Left lung (tissue), 4 donors: ENCODE measurements at regions not wholly inside any gene's neighbourhood (a gene's known extent, or its start where the extent isn't known, plus 50 kb on each side); places are given as distances from the start of the nearest gene placed in this dataset.

Experiments
- ATAC-seq: fragments of 200-7000 bp; cut with Tn5 transposase; one replicate; pipeline ENCODE4 v1.9.1; 2020; ENCODE audit warnings: moderate library complexity
- DNase-seq, 4 donors: peaks; one replicate each; pipeline ENCODE4 v3.0.0-alpha.2; 2013 to 2020
- H3K27ac ChIP-seq, 2 donors: fragments of 200-600 bp; sonication (generic) in 1 of 2; one replicate each; pipeline versions ENCODE4 v1.5.0 to v1.8.0; 2020 to 2021
- H3K27me3 ChIP-seq, 2 donors: fragments of 200-600 bp; sonication (generic) in 1 of 2; one replicate each; pipeline versions ENCODE4 v1.5.0 to v1.8.0; 2020 to 2021
- H3K36me3 ChIP-seq, 2 donors: fragments of 200-600 bp; sonication (generic) in 1 of 2; one replicate each; pipeline versions ENCODE4 v1.5.0 to v1.8.0; 2020 to 2021
- H3K4me1 ChIP-seq, 2 donors: fragments of 200-600 bp; one replicate each; pipeline ENCODE4 v1.8.0; 2021
- H3K4me3 ChIP-seq, 2 donors: fragments of 200-600 bp; sonication (generic) in 1 of 2; one replicate each; pipeline versions ENCODE4 v1.5.0 to v1.8.0; 2020 to 2021; ENCODE audit warnings: mild to moderate bottlenecking in 1 of 2
- H3K9me3 ChIP-seq, 2 donors: fragments of 200-600 bp; sonication (generic) in 1 of 2; one replicate each; pipeline versions ENCODE4 v1.5.0 to v1.8.0; 2020 to 2021
- CTCF ChIP-seq, 2 donors: fragments of 200-600 bp; sonication (generic) in 1 of 2; IDR thresholded peaks; one replicate each; pipeline versions ENCODE4 v1.5.0 to v1.8.0; 2021; ENCODE audit warnings: antibody characterized with exemption in 2 of 2
- intact Hi-C, 2 donors: fragments of 100-400 bp; cut with DNase I; formaldehyde crosslinking; loops; one replicate each; pipeline versions ENCODE4 v1.11.2 to v1.14.2; 2022
- donor health status: DM: no; HTN: yes; CAD: no.
- donor health status: DM: no; HTN: no; CAD: no.

- H3K27ac ChIP-seq: no peak overlapping the region
- no peaks in the 10 kb centered on the region for H3K27me3 ChIP-seq
- H3K4me3 ChIP-seq: no peak overlapping the region
- intact Hi-C loops: no loop called here
- ATAC-seq: no peak
- H3K36me3 ChIP-seq: no peaks in the 10 kb centered on the region
- no peak for TF ChIP-seq CTCF (IDR thresholded peaks at IDR 0.05)
- DNase-seq: peak in 1 of 4 donors; percentile 10
- no peaks in the 10 kb centered on the region for H3K4me1 ChIP-seq
- peaks cover 0 to 22% of the 10 kb centered on the region in 2 donors for H3K9me3 ChIP-seq
Measured at GRCh38 chr6:23073821-23074220, 504.5 kb downstream of the HDGFL1 start.

GRCh38 chr6:23077772-23078171 lies 508.4 kb downstream of the HDGFL1 start:
- no peak overlapping the region for H3K4me3 ChIP-seq
- peaks cover 0 to 12% of the 10 kb centered on the region in 2 donors for H3K9me3 ChIP-seq
- no peaks in the 10 kb centered on the region for H3K36me3 ChIP-seq
- no peak for TF ChIP-seq CTCF (IDR thresholded peaks at IDR 0.05)
- no peaks in the 10 kb centered on the region for H3K4me1 ChIP-seq
- intact Hi-C loops: no loop called here
- DNase-seq (no peak), ATAC-seq (no peak)
- no peak overlapping the region for H3K27ac ChIP-seq
- no peaks in the 10 kb centered on the region for H3K27me3 ChIP-seq

GRCh38 chr6:23081701-23082100 lies 512.3 kb downstream of the HDGFL1 start:
- no peak for DNase-seq
- TF ChIP-seq CTCF (IDR thresholded peaks at IDR 0.05): no peak
- H3K9me3 ChIP-seq: no peaks in the 10 kb centered on the region
- intact Hi-C loops: no loop called here
- no peak overlapping the region for H3K27ac ChIP-seq
- H3K36me3 ChIP-seq: no peaks in the 10 kb centered on the region
- no peaks in the 10 kb centered on the region for H3K4me1 ChIP-seq
- no peak for ATAC-seq
- H3K27me3 ChIP-seq: no peaks in the 10 kb centered on the region
- no peak overlapping the region for H3K4me3 ChIP-seq

- H3K27me3 ChIP-seq: no peaks in the 10 kb centered on the region
- no peak for ATAC-seq
Measured at GRCh38 chr6:23086100-23086499, 516.7 kb downstream of the HDGFL1 start.

GRCh38 chr6:23087471-23087870 lies 518.1 kb downstream of the HDGFL1 start:
- H3K9me3 ChIP-seq: no peaks in the 10 kb centered on the region
- no peak for TF ChIP-seq CTCF (IDR thresholded peaks at IDR 0.05)
- intact Hi-C loops: no loop called here
- ATAC-seq (no peak), DNase-seq (no peak)
- no peaks in the 10 kb centered on the region for H3K4me1 ChIP-seq
- H3K27me3 ChIP-seq: no peaks in the 10 kb centered on the region
- no peak overlapping the region for H3K4me3 ChIP-seq
- no peaks in the 10 kb centered on the region for H3K36me3 ChIP-seq
- no peak overlapping the region for H3K27ac ChIP-seq

More at GRCh38 chr6:23086100-23086499, 516.7 kb downstream of the HDGFL1 start:
- Histone ChIP-seq H3K36me3 (no peaks in the 10 kb centered on the region), H3K27ac (no peak overlapping the region), H3K9me3 (no peaks in the 10 kb centered on the region), H3K4me1 (no peaks in the 10 kb centered on the region), H3K4me3 (no peak overlapping the region)
- TF ChIP-seq CTCF (IDR thresholded peaks at IDR 0.05): no peak
- no peak for DNase-seq
- intact Hi-C loops: no loop called here
